Astrocyte (in vitro differentiated cells and primary cell): ENCODE measurements at regions not wholly inside any gene's neighbourhood (a gene's known extent, or its start where the extent isn't known, plus 50 kb on each side); places are given as distances from the start of the nearest gene placed in this dataset.

Experiments
- DNase-seq: peaks from one replicate; pipeline ENCODE4 v3.0.0-alpha.2; 2010; ENCODE audit warnings: low read depth
- FAIRE-seq: peaks from 2 replicates; lab custom pipeline; 2011; peaks lifted over from hg19 to GRCh38; lab: Jason Lieb, UNC
- H2AFZ ChIP-seq: 2 replicates; pipeline ENCODE4 v1.6.0; 2012; ENCODE audit warnings: low read depth, low read length, inconsistent platforms
- H3K27ac ChIP-seq: 2 replicates; pipeline ENCODE4 v1.5.1; 2011; ENCODE audit warnings: low read depth, low read length, inconsistent platforms
- H3K27me3 ChIP-seq: 2 replicates; pipeline ENCODE4 v1.6.0; 2011; ENCODE audit warnings: low read length, inconsistent platforms; ENCODE audit not compliant: insufficient read depth
- H3K36me3 ChIP-seq: 2 replicates; pipeline ENCODE4 v1.5.1; 2011; ENCODE audit warnings: low read length, inconsistent platforms; ENCODE audit not compliant: insufficient read depth
- H3K4me1 ChIP-seq: 2 replicates; pipeline ENCODE4 v1.5.1; 2011; ENCODE audit warnings: low read length, inconsistent platforms; ENCODE audit not compliant: insufficient read depth
- H3K4me2 ChIP-seq: 2 replicates; pipeline ENCODE4 v1.6.0; 2012; ENCODE audit warnings: low read length, inconsistent platforms
- H3K4me3 ChIP-seq: 2 replicates; pipeline ENCODE4 v1.5.1; 2011; ENCODE audit warnings: low read depth, mild to moderate bottlenecking, low read length, inconsistent platforms; ENCODE audit not compliant: insufficient read depth
- H3K79me2 ChIP-seq: 2 replicates; pipeline ENCODE4 v1.6.0; 2012; ENCODE audit warnings: mild to moderate bottlenecking, low read length, inconsistent platforms; ENCODE audit not compliant: insufficient read depth
- H3K9ac ChIP-seq: 2 replicates; pipeline ENCODE4 v1.6.0; 2012; ENCODE audit warnings: mild to moderate bottlenecking, low read length, inconsistent platforms
- H3K9me3 ChIP-seq: 2 replicates; pipeline ENCODE4 v1.5.1; 2012; ENCODE audit warnings: low read depth, mild to moderate bottlenecking, low read length, inconsistent platforms; ENCODE audit not compliant: insufficient read depth
- H4K20me1 ChIP-seq: 2 replicates; pipeline ENCODE4 v1.6.0; 2012; ENCODE audit warnings: low read length, inconsistent platforms; ENCODE audit not compliant: insufficient read depth
- H3K27ac Mint-ChIP-seq: one replicate; pipeline ENCODE4 v1.8.0; 2021; ENCODE audit warnings: mild to moderate bottlenecking, mixed read lengths; ENCODE audit not compliant: unreplicated experiment
- H3K27me3 Mint-ChIP-seq: one replicate; pipeline ENCODE4 v1.8.0; 2021; ENCODE audit warnings: low read depth, mixed read lengths; ENCODE audit not compliant: unreplicated experiment
- H3K36me3 Mint-ChIP-seq: one replicate; pipeline ENCODE4 v1.8.0; 2021; ENCODE audit warnings: low read depth, mixed read lengths; ENCODE audit not compliant: unreplicated experiment
- H3K4me1 Mint-ChIP-seq: one replicate; pipeline ENCODE4 v1.8.0; 2021; ENCODE audit warnings: low read depth, mixed read lengths; ENCODE audit not compliant: unreplicated experiment
- H3K4me3 Mint-ChIP-seq: one replicate; pipeline ENCODE4 v1.8.0; 2021; ENCODE audit warnings: mild to moderate bottlenecking, moderate library complexity, mixed read lengths; ENCODE audit not compliant: unreplicated experiment
- H3K9me3 Mint-ChIP-seq: one replicate; pipeline ENCODE4 v1.8.0; 2021; ENCODE audit warnings: mild to moderate bottlenecking, mixed read lengths; ENCODE audit not compliant: unreplicated experiment
- CTCF ChIP-seq: IDR thresholded peaks from 2 replicates; pipeline ENCODE4 v1.5.1; 2011; ENCODE audit warnings: low read depth, mild to moderate bottlenecking, inconsistent platforms, low read length, moderate library complexity; ENCODE audit not compliant: insufficient read depth
- EZH2 ChIP-seq: IDR thresholded peaks from 2 replicates; pipeline ENCODE4 v1.6.1; 2012; ENCODE audit warnings: mild to moderate bottlenecking, low read length, inconsistent platforms; ENCODE audit not compliant: insufficient read depth

DNA sequence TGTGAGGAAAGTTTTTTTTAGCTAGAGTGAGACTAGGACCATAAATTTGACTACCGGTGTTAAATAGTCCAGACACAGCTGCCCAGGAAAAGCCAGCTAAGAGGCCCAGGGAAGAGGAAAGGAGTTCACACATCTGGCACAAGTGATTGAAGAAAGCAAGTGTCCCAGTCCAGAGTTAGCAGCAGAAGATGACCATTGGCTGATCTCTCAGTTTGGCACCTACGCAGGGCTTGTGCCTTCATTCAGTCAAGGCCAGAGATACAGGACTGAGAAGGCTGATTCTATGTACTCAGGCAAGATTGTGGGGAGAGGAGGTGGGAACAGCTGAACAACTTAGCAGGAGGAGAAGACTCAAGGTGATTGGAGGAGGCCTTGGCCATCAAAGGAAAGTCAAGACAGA lies 575.0 kb upstream of the KLF12 start:
- H3K27ac Mint-ChIP-seq: no peak overlapping the region
- no peak overlapping the region for H3K9ac ChIP-seq

DNA sequence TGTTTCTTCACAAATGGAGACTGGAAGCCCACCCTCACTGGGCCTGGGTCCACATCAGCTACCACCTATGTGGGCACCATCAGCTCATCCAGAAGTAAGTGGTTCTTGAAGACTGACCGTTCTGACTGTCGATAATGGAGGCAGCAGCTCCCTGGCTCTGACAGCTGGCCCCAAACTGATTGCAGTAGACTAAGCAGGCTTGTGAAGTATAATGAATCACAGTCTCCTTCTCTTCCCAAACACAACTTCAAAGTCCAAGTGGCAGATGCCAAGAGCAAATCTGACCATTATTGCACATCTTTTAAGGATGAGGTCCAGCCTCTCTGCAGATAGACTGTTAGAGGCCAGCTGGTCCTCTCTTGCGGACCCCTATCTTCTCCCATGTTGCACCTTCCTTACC lies 574.4 kb upstream of the KLF12 start:
- Mint-ChIP-seq H3K4me3 (no peak overlapping the region), H3K4me1 (no peaks in the 10 kb centered on the region), H3K36me3 (no peaks in the 10 kb centered on the region), H3K9me3 (no peaks in the 10 kb centered on the region), H3K27ac (no peak overlapping the region), H3K27me3 (no peaks in the 10 kb centered on the region)
- DNase-seq: no peak
- Histone ChIP-seq H3K36me3 (no peaks in the 10 kb centered on the region), H3K79me2 (no peaks in the 10 kb centered on the region), H3K9me3 (no peaks in the 10 kb centered on the region), H3K27me3 (no peaks in the 10 kb centered on the region), H4K20me1 (no peaks in the 10 kb centered on the region), H3K9ac (no peak overlapping the region), H3K4me1 (no peaks in the 10 kb centered on the region), H2AFZ (no peak overlapping the region), H3K4me3 (no peak overlapping the region), H3K27ac (no peak overlapping the region), H3K4me2 (no peak overlapping the region)
- TF ChIP-seq EZH2: no peak
- no peak for TF ChIP-seq CTCF
- FAIRE-seq: no peak

More for the DNA sequence above, 575.0 kb upstream of the KLF12 start:
- Mint-ChIP-seq H3K9me3 (no peaks in the 10 kb centered on the region), H3K4me3 (no peak overlapping the region), H3K4me1 (no peaks in the 10 kb centered on the region), H3K27me3 (no peaks in the 10 kb centered on the region), H3K36me3 (no peaks in the 10 kb centered on the region)
- H3K36me3 ChIP-seq: no peaks in the 10 kb centered on the region
- H3K27me3 ChIP-seq: no peaks in the 10 kb centered on the region
- H4K20me1 ChIP-seq: no peaks in the 10 kb centered on the region
- H3K79me2 ChIP-seq: no peaks in the 10 kb centered on the region
- no peaks in the 10 kb centered on the region for H3K4me1 ChIP-seq
- H3K4me2 ChIP-seq: no peak overlapping the region
- FAIRE-seq (no peak), DNase-seq (no peak)
- H3K4me3 ChIP-seq: no peak overlapping the region
- TF ChIP-seq EZH2 (no peak), CTCF (no peak)
- H3K27ac ChIP-seq: no peak overlapping the region
- no peak overlapping the region for H2AFZ ChIP-seq
- no peaks in the 10 kb centered on the region for H3K9me3 ChIP-seq

GRCh38 chr13:74707291-74707690 lies 573.1 kb upstream of the KLF12 start:
- no peak overlapping the region for H3K27ac Mint-ChIP-seq
- H3K27me3 Mint-ChIP-seq: no peaks in the 10 kb centered on the region
- Histone ChIP-seq H3K9ac (no peak overlapping the region), H3K27me3 (no peaks in the 10 kb centered on the region), H2AFZ (no peak overlapping the region), H3K4me2 (no peak overlapping the region), H3K79me2 (no peaks in the 10 kb centered on the region), H3K4me3 (no peak overlapping the region), H3K27ac (no peak overlapping the region), H3K9me3 (no peaks in the 10 kb centered on the region), H3K36me3 (no peaks in the 10 kb centered on the region), H3K4me1 (no peaks in the 10 kb centered on the region), H4K20me1 (no peaks in the 10 kb centered on the region)
- no peaks in the 10 kb centered on the region for H3K4me1 Mint-ChIP-seq
- TF ChIP-seq EZH2 (no peak), CTCF (no peak)
- H3K36me3 Mint-ChIP-seq: no peaks in the 10 kb centered on the region
- H3K4me3 Mint-ChIP-seq: no peak overlapping the region
- H3K9me3 Mint-ChIP-seq: no peaks in the 10 kb centered on the region
- DNase-seq (no peak), FAIRE-seq (no peak)
